Fibroblast of the aortic adventitia (primary cell): ENCODE measurements at regions not wholly inside any gene's neighbourhood (a gene's known extent, or its start where the extent isn't known, plus 50 kb on each side); places are given as distances from the start of the nearest gene placed in this dataset.
A peak's percentile ranks its signal among the peaks of the same experiment; 100 is the strongest.
"Not testable (repeated sequence)": the region's sequence is repeated elsewhere in the genome, so short reads cannot be mapped to it uniquely, and the experiment has no call there.

Experiments
- DNase-seq: peaks from one replicate; pipeline ENCODE4 v3.0.0-alpha.2; 2010; ENCODE audit warnings: low read depth
- H3K4me3 ChIP-seq: 2 replicates; pipeline ENCODE4 v1.5.1; 2011; ENCODE audit warnings: low read depth, mild to moderate bottlenecking, control low read depth, low read length, moderate library complexity
- TF ChIP-seq, protein P1 (sequence below): IDR thresholded peaks from 2 replicates; pipeline ENCODE4 v1.5.1; 2011; ENCODE audit warnings: mild to moderate bottlenecking, low read length, control low read depth, inconsistent platforms; ENCODE audit not compliant: insufficient read depth

DNA sequence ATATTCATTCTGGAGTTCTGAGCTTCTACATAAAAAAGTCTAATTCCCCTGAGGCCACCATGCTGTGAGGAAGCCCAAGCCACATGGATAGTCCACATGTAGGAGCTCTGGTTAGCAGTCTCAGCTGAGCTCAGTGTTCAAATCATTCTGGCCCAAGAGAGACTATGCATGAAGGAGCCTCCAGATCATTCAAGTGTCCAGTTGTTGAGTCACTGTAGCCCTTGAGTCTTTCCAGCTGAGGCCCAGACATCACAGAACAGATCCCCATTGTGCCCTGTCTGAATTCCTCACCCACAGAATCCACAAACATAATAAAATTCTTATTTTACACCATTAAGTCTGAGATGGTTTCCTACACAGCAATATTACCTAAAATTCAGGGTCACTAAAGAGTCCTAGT is 107.0 kb upstream of the NGF start:
- DNase-seq, result no peak
- TF ChIP-seq, protein P1, sequence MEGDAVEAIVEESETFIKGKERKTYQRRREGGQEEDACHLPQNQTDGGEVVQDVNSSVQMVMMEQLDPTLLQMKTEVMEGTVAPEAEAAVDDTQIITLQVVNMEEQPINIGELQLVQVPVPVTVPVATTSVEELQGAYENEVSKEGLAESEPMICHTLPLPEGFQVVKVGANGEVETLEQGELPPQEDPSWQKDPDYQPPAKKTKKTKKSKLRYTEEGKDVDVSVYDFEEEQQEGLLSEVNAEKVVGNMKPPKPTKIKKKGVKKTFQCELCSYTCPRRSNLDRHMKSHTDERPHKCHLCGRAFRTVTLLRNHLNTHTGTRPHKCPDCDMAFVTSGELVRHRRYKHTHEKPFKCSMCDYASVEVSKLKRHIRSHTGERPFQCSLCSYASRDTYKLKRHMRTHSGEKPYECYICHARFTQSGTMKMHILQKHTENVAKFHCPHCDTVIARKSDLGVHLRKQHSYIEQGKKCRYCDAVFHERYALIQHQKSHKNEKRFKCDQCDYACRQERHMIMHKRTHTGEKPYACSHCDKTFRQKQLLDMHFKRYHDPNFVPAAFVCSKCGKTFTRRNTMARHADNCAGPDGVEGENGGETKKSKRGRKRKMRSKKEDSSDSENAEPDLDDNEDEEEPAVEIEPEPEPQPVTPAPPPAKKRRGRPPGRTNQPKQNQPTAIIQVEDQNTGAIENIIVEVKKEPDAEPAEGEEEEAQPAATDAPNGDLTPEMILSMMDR, result no peak
- H3K4me3 ChIP-seq, result no peak overlapping the region

DNA sequence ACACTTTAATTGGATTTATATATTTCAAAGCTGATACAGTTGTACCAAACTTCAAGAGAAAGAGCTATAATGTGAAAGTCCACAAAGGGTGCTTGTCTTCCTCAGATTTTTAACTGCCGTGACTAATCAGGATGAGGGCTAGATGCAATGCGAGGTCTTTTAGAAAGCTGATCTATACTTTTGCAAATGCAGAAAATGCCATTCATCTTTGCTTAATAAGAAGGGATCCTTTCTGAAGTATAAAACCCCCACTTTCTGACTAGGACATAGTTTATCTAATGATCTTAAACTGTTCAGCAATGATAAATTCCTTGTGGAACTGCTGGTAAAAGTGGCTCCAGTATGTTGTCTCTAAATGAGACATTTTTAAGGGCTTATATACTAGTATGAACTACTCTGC is 102.7 kb upstream of the NGF start:
- H3K4me3 ChIP-seq, result no peak overlapping the region
- TF ChIP-seq, protein P1, result no peak
- no peak for DNase-seq

DNA sequence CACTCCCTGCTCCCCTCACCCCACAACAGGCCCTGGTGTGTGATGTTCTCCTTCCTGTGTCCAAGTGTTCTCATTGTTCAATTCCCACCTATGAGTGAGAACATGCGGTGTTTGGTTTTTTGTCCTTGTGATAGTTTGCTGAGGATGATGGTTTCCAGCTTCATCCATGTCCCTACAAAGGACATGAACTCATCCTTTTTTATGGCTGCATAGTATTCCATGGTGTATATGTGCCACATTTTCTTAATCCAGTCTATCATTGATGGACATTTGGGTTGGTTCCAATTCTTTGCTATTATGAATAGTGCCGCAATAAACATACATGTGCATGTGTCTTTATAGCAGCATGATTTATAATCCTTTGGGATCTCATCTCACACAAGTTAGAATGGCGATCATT is 101.5 kb upstream of the NGF start:
- not testable (repeated sequence) for H3K4me3 ChIP-seq, DNase-seq

DNA sequence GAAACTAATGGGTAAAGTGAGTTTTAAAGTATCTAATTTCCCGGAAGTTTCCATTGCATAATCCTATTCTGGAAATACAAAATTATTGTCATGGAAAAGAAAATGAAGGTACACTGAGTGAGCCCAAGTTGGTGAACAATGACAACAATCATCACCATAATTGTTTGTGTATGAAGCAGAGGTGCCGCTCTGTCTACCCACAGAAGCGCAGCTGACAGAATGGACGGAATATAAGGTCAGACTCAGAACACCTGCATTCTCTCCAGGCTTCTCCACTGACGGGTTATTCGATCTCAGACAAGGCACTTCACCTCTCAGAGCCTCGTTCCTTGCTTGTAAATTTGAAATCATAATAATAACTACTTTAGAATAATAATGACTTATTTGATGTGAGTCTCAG is 99.1 kb upstream of the NGF start:
- DNase-seq, result no peak
- TF ChIP-seq, protein P1, result no peak
- H3K4me3 ChIP-seq, result no peak overlapping the region

DNA sequence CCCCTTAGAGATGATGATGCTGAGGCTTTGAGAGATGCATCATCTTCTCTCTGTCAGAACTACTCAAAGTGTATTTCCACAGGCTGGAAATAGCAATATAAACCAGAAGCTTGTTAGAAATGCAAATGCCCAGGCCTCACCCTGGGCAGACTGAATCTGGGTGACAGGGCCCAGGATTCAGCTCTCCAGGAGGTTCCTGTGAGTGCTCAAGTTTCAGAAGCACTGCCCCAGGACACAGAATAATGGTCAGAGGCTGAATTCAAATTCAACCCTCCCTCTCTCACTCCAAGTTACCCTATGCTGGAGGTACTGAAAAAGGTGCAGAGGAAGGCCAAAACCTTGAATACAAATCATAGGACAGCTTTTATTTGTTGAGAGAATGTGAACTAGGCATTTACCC is 98.5 kb upstream of the NGF start:
- no peak overlapping the region for H3K4me3 ChIP-seq
- no peak for DNase-seq
- TF ChIP-seq, protein P1, result no peak

DNA sequence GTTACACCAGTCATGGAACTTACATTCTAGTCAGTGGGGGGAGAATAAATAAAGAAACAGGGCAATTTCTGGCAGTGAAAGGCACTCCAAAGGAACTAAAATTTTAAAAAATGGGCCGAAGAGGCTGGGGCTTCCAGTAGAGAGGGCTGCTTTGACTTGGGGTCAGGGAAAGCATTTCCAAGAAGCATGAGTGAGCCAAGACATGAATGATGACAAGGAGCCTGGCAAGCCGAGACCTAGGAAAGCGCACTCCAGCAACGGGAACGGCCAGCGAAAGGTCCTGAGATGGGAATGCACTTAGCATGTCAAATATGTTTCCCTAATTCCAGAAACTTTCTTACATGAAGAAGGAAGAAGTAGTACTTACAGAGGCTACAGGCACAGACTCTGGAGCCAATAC is 95.4 kb upstream of the NGF start:
- DNase-seq, result peak; percentile 86
- TF ChIP-seq, protein P1, result no peak

DNA sequence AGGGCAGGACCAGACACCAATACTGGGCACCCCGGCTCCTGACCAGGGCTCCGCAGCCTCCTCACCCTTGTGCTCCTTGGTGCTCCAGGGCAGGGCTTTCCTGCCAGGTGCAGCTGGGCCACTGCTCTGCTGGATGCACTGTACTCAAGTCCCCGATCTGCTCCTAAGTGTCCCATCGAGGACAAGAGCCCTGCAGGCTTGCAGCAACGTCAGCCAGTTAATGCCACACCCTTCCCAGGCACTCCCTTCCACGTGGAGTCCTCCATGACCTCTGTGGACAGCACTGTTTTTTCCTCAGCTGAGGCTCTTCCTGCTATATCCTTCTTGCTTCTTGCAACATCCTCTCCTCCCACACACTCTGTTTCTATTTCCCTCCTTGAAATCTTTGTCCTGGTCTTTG is 94.0 kb upstream of the NGF start:
- H3K4me3 ChIP-seq, result no peak overlapping the region
- DNase-seq, result peak; percentile 39
- TF ChIP-seq, protein P1, result no peak

More for the DNA sequence above, 95.4 kb upstream of the NGF start:
- no peak overlapping the region for H3K4me3 ChIP-seq
